Ovary (tissue), 3 donors: ENCODE measurements at regions not wholly inside any gene's neighbourhood (a gene's known extent, or its start where the extent isn't known, plus 50 kb on each side); places are given as distances from the start of the nearest gene placed in this dataset.

ENCODE experiments used
- POLR2A ChIP-seq: fragments of 450-650 bp; IDR thresholded peaks from one replicate; pipeline ENCODE4 v1.6.1; 2017; ENCODE audit warnings: antibody characterized with exemption, mild to moderate bottlenecking, moderate library complexity
- TF ChIP-seq, protein P1 (sequence below), 3 donors: fragments of 450-650 bp in 2 of 3; fragments of 200-600 bp in 1 of 3; IDR thresholded peaks; one replicate each; pipeline versions ENCODE4 v1.5.1 to v1.8.0; 2016 to 2022; ENCODE audit warnings: antibody characterized with exemption in 3 of 3, mild to moderate bottlenecking in 1 of 3
- donor health status: DM: no; HTN: no; CAD: no.

DNA sequence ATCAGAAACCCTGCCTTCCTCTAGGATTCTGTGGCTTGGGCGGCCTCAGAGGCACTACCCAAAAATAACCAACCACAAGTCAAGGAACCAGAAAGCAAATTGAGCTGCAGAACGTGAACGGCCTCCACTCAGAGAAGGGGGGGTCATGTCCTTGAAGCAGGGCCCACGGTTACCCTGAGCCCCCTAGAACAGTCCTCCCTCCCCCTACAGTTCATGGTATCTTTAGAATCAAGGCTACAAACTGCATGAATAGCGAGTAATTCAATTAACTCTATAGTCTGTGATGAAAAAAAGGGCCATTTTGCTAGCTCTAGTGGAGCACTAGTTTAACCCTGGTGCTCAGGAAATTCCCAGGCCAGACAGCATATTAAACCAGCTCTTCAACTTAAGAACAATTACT lies 79.0 kb upstream of the ZNF507 start:
- TF ChIP-seq, protein P1, sequence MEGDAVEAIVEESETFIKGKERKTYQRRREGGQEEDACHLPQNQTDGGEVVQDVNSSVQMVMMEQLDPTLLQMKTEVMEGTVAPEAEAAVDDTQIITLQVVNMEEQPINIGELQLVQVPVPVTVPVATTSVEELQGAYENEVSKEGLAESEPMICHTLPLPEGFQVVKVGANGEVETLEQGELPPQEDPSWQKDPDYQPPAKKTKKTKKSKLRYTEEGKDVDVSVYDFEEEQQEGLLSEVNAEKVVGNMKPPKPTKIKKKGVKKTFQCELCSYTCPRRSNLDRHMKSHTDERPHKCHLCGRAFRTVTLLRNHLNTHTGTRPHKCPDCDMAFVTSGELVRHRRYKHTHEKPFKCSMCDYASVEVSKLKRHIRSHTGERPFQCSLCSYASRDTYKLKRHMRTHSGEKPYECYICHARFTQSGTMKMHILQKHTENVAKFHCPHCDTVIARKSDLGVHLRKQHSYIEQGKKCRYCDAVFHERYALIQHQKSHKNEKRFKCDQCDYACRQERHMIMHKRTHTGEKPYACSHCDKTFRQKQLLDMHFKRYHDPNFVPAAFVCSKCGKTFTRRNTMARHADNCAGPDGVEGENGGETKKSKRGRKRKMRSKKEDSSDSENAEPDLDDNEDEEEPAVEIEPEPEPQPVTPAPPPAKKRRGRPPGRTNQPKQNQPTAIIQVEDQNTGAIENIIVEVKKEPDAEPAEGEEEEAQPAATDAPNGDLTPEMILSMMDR (IDR thresholded peaks at IDR 0.05) = no peak
- no peak for TF ChIP-seq POLR2A
